ENCODE measurements at regions not wholly inside any gene's neighbourhood (a gene's known extent, or its start where the extent isn't known, plus 50 kb on each side); places are given as distances from the start of the nearest gene placed in this dataset.
"Not testable (repeated sequence)": the region's sequence is repeated elsewhere in the genome, so short reads cannot be mapped to it uniquely, and the experiment has no call there.

DNA sequence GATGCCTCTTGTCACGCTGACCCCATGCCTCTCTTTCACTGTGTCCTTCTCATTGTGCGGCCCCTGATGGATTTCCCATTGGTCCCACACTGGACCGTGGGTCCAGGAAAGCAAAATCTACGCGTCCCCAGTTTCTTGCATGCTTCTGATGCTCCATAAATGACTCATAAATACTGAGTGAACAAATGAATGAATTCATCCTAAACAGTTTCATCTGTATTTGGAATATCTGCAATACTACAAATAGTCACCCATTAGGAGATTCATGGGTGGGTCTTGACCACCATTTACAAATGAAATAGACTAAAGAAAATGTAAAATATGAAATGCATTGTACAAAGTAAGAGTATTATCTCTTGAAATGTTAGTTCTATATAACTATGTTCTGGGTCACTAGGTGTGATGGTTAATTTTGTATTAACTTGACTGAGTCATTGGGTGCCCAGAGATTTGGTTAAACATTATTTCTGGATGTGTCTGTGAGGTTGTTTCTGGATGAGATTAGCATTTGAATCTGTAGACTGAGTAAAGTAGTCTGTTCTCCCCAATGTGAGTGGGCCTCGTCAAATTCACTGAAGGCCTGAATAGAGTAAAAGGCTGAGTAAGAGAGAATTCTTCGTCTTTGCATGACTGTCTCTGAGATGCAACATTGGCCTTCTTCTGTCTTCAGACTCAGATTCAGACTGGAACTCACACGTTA lies 448.7 kb downstream of the PREX1 start:
- H3K4me3 ChIP-seq (ENCODE audit: low read depth, low read length), result no peak overlapping the region
- peaks cover 39% of the 10 kb centered on the region for H3K4me1 ChIP-seq (ENCODE audit: control insufficient read depth, insufficient read depth, low read length)
- H3K9me3 ChIP-seq (ENCODE audit: control insufficient read depth, insufficient read depth, low read depth, low read length), result no peaks in the 10 kb centered on the region
- no peaks in the 10 kb centered on the region for H3K36me3 ChIP-seq (ENCODE audit: control insufficient read depth, insufficient read depth, low read length)
- no peak overlapping the region for H3K27ac ChIP-seq (ENCODE audit: low read depth, low read length)
- no peaks in the 10 kb centered on the region for H3K27me3 ChIP-seq (ENCODE audit: control insufficient read depth, insufficient read depth, low read length)
- no peak overlapping the region for H3K9ac ChIP-seq (ENCODE audit: low read length)

DNA sequence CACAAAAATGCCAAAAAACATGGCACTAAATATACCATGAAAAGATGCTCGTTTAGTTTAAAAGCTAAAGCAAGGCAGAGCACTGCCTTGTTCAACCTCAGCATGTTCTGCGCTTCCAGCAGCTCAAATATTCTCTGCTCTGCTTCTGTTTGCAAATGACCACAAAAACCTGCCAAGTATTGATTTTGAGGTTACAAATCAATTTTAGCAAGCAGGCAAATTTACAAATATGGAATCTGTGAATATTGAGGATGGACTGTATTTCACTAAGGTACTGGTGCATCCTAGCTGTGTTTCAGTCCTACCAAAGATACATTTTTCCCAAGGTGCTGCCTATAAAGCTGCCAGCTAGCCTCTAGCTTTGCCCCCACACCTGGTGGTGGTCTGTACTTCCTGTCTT lies 449.9 kb downstream of the PREX1 start:
- Histone ChIP-seq H3K36me3 (ENCODE audit: control insufficient read depth, insufficient read depth, low read length) (no peaks in the 10 kb centered on the region), H3K4me1 (ENCODE audit: control insufficient read depth, insufficient read depth, low read length) (peaks cover 43% of the 10 kb centered on the region), H3K4me3 (ENCODE audit: low read depth, low read length) (no peak overlapping the region), H3K9me3 (ENCODE audit: control insufficient read depth, insufficient read depth, low read depth, low read length) (no peaks in the 10 kb centered on the region), H3K27ac (ENCODE audit: low read depth, low read length) (no peak overlapping the region), H3K27me3 (ENCODE audit: control insufficient read depth, insufficient read depth, low read length) (no peaks in the 10 kb centered on the region), H3K9ac (ENCODE audit: low read length) (no peak overlapping the region)

DNA sequence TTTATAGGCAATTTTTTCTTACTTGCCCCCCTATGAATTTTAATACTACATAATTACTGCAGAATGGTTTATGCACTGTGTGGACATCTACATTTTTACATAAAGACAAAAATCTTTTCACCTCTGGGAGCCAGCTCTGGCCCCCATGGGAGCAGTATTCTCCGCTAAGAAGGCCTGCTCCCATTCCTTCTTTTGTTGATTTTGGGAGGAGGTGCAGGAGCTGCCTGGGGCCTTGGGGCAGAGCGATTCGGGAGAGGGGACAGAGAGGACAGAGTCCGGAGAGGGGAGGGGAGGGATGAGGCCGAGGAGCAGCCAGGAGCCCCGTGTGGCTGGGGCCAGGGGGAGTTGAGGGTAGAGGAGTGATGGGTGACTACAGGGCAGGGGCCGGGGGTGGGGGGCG lies 452.0 kb downstream of the PREX1 start:
- Histone ChIP-seq H3K9me3 (ENCODE audit: control insufficient read depth, insufficient read depth, low read depth, low read length) (no peaks in the 10 kb centered on the region), H3K9ac (ENCODE audit: low read length) (no peak overlapping the region), H3K4me1 (ENCODE audit: control insufficient read depth, insufficient read depth, low read length) (peaks cover 40% of the 10 kb centered on the region), H3K36me3 (ENCODE audit: control insufficient read depth, insufficient read depth, low read length) (no peaks in the 10 kb centered on the region), H3K27ac (ENCODE audit: low read depth, low read length) (no peak overlapping the region), H3K4me3 (ENCODE audit: low read depth, low read length) (no peak overlapping the region), H3K27me3 (ENCODE audit: control insufficient read depth, insufficient read depth, low read length) (no peaks in the 10 kb centered on the region)

DNA sequence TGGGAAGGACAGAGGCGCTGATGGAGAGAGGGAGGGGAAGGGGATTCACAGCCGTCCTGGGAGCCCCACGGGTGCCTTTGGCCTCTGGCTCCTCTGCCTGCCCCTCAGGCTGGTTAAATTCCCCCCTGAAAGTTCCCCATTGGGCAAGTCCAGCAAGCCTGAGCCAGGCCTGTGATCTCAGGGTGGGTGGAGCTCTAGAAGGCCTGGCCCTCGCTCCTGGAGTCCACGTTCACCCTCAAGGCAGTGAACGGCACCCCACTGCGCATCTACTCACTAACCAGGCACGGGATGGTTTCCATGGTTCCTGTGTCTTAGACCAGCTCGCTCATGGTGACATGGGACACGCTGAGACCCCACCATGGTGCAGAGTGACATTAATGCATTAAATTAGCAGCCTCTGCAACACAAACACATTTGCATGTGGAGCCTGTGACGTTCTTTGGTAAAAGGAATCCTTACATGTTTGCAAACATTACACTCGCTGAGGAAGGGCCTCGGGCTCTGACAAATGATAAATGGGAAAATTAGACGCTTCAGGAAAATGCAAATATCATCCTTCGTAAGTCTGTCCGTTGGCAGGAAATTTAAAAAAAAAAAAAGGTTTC lies 452.7 kb downstream of the PREX1 start:
- Histone ChIP-seq H3K9ac (ENCODE audit: low read length) (no peak overlapping the region), H3K36me3 (ENCODE audit: control insufficient read depth, insufficient read depth, low read length) (no peaks in the 10 kb centered on the region), H3K9me3 (ENCODE audit: control insufficient read depth, insufficient read depth, low read depth, low read length) (no peaks in the 10 kb centered on the region), H3K27me3 (ENCODE audit: control insufficient read depth, insufficient read depth, low read length) (no peaks in the 10 kb centered on the region), H3K4me1 (ENCODE audit: control insufficient read depth, insufficient read depth, low read length) (peaks cover 40% of the 10 kb centered on the region), H3K4me3 (ENCODE audit: low read depth, low read length) (no peak overlapping the region), H3K27ac (ENCODE audit: low read depth, low read length) (no peak overlapping the region; the same call in 1 of the 2 replicates)

DNA sequence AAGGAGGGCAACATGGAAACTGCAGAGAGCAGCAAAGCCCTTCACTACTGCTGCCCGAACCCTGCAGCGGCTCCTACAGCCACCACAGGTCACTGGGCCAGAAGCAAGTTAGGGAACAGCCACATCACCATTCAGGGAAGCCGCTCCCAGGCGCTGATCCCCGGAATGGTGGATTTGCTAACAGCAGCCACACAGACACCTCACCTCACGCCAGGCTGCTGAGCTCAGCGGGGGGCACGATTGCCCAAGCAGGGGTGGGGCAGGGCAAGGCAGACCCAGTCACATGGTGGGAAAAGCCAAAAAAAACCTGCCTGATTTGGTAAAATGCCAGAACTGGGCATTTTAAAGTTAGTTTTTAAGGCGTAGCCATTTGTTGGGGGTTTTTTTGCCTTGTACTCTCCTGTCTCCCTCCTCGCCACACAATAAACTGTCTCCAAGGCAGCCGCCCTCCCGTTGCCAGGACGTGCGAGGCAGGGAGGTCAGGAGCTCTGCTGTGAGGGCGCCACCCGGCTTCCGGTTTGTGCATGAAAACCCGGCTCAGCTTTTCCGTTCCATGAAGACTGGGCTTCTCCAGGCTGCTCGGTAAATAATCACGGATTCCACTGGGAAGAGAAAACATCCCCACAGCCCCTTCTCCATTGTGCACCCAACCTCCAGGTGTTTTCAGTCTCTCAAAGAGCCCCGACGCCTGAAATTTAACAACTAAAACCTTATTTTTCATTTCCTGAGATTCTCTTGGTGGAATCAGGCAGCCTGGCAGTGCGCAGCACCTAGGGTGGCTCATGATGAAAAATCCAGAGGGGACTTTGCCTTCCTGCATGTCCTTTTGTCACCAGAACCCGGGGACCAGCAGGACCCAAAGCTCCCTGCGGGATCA lies 453.5 kb downstream of the PREX1 start:
- H3K9me3 ChIP-seq (ENCODE audit: control insufficient read depth, insufficient read depth, low read depth, low read length); H3K36me3 ChIP-seq (ENCODE audit: control insufficient read depth, insufficient read depth, low read length); H3K27me3 ChIP-seq (ENCODE audit: control insufficient read depth, insufficient read depth, low read length); H3K4me3 ChIP-seq (ENCODE audit: low read depth, low read length): not testable (repeated sequence)
- Histone ChIP-seq H3K4me1 (ENCODE audit: control insufficient read depth, insufficient read depth, low read length) (peaks cover 40% of the 10 kb centered on the region), H3K9ac (ENCODE audit: low read length) (peak overlapping the region; percentile 30), H3K27ac (ENCODE audit: low read depth, low read length) (peak overlapping the region; percentile 1; the same call in 1 of the 2 replicates)

DNA sequence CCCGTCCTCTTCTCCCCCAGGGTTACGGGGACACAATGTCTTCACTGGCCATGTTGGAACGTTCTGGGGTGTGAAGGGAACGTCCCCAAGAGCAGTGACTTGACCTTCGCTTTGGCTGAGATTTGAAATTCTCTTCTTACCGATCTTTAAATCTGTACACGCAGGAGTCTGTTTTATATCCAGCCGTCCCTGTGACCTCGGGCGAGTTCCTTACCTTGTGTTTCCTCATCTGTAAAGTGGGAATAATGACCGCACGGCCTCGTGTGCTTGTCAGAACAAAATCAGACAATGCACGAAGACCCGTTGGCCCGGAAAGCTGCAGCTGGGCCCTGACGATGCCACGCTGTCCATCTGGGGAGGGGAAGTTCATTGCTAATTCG lies 454.3 kb downstream of the PREX1 start:
- H3K9me3 ChIP-seq (ENCODE audit: control insufficient read depth, insufficient read depth, low read depth, low read length), result no peaks in the 10 kb centered on the region
- H3K4me1 ChIP-seq (ENCODE audit: control insufficient read depth, insufficient read depth, low read length), result peaks cover 40% of the 10 kb centered on the region
- peak overlapping the region; percentile 30 for H3K9ac ChIP-seq (ENCODE audit: low read length)
- H3K36me3 ChIP-seq (ENCODE audit: control insufficient read depth, insufficient read depth, low read length), result no peaks in the 10 kb centered on the region
- H3K4me3 ChIP-seq (ENCODE audit: low read depth, low read length), result no peak overlapping the region
- H3K27me3 ChIP-seq (ENCODE audit: control insufficient read depth, insufficient read depth, low read length), result no peaks in the 10 kb centered on the region
- H3K27ac ChIP-seq (ENCODE audit: low read depth, low read length), result no peak overlapping the region

DNA sequence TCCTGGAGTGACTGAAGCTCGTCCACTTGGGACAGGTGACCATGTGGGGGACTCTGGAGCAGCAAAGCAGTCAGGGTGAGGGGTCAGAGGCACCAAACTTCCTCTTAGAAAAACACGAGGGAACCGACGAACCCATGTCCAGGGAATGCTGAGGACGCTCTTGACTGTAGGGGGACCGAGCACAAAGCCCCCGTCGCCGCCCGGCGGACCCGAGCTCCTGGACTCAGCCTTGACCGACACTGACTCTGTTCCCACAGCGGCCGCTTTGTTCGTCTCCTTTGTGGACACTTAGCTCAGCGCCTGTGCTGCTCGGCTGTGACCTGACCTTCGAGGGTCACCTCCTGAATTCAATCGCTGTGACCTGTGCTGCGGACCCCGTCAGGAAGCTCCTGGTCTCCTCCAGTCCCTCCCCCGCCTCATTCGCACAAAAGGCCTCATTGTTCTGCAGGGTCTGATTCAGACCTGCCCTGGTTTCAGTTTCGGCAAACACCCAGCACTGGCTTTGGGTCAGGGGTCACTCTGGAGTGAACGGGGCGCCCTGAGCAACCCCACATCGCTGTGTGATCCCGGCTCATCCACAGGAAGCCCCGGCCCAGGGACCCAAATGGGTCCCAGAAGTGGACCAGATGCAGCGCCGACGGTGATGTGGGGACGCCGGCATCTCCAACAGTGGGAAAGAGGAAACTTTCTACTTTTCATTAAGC lies 454.8 kb downstream of the PREX1 start:
- H3K9me3 ChIP-seq (ENCODE audit: control insufficient read depth, insufficient read depth, low read depth, low read length); H3K9ac ChIP-seq (ENCODE audit: low read length); H3K36me3 ChIP-seq (ENCODE audit: control insufficient read depth, insufficient read depth, low read length); H3K4me3 ChIP-seq (ENCODE audit: low read depth, low read length); H3K27ac ChIP-seq (ENCODE audit: low read depth, low read length); H3K27me3 ChIP-seq (ENCODE audit: control insufficient read depth, insufficient read depth, low read length): not testable (repeated sequence)
- peaks cover 40% of the 10 kb centered on the region for H3K4me1 ChIP-seq (ENCODE audit: control insufficient read depth, insufficient read depth, low read length)

DNA sequence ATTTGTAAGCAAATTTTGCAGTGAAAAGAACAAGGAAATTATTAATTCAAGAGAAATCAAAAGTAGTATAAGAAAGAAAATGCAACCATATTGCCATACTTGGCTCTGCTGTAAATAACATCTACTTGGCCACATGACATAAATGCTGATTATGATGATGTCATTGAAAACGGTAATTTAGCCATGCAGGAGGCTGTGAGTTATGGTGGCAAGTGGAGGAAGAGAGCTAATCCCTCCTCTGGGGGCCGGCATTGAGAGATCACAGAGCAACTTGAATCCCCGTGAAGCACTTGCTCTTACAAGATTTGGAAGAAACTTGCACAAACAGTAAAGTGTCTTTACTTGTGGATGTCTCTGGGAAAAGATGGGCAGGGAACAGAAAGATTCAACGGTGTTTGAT lies 456.6 kb downstream of the PREX1 start:
- H3K9ac ChIP-seq (ENCODE audit: low read length), result no peak overlapping the region
- H3K27ac ChIP-seq (ENCODE audit: low read depth, low read length), result no peak overlapping the region
- no peaks in the 10 kb centered on the region for H3K27me3 ChIP-seq (ENCODE audit: control insufficient read depth, insufficient read depth, low read length)
- H3K4me1 ChIP-seq (ENCODE audit: control insufficient read depth, insufficient read depth, low read length), result peaks cover 32% of the 10 kb centered on the region
- H3K9me3 ChIP-seq (ENCODE audit: control insufficient read depth, insufficient read depth, low read depth, low read length), result peaks cover 7% of the 10 kb centered on the region
- no peak overlapping the region for H3K4me3 ChIP-seq (ENCODE audit: low read depth, low read length)
- no peaks in the 10 kb centered on the region for H3K36me3 ChIP-seq (ENCODE audit: control insufficient read depth, insufficient read depth, low read length)

DNA sequence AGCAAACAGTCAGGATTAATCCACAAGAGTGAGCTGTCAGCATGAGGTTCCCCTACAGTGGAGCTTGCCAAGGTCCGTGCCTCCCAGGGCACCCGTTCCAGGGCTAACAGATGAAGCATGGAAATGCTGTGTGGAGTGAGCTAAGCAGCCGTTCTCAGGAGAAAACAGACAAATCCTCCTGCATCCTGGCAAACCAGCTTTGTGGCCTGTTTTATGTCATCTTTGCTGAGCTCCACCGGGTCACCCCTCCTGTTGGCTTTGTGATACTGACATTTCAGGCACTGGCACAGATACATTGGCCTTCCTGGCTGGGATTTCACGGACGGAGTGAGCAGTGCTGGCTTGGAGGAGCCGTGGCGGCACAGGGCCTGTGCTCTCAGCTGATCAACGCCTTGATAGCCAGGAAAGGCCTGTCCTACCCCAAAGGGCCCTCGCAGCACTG lies 459.2 kb downstream of the PREX1 start:
- H3K36me3 ChIP-seq (ENCODE audit: control insufficient read depth, insufficient read depth, low read length); H3K9ac ChIP-seq (ENCODE audit: low read length); H3K27ac ChIP-seq (ENCODE audit: low read depth, low read length); H3K4me1 ChIP-seq (ENCODE audit: control insufficient read depth, insufficient read depth, low read length); H3K27me3 ChIP-seq (ENCODE audit: control insufficient read depth, insufficient read depth, low read length); H3K4me3 ChIP-seq (ENCODE audit: low read depth, low read length): not testable (repeated sequence)
- peaks cover 10% of the 10 kb centered on the region for H3K9me3 ChIP-seq (ENCODE audit: control insufficient read depth, insufficient read depth, low read depth, low read length)

DNA sequence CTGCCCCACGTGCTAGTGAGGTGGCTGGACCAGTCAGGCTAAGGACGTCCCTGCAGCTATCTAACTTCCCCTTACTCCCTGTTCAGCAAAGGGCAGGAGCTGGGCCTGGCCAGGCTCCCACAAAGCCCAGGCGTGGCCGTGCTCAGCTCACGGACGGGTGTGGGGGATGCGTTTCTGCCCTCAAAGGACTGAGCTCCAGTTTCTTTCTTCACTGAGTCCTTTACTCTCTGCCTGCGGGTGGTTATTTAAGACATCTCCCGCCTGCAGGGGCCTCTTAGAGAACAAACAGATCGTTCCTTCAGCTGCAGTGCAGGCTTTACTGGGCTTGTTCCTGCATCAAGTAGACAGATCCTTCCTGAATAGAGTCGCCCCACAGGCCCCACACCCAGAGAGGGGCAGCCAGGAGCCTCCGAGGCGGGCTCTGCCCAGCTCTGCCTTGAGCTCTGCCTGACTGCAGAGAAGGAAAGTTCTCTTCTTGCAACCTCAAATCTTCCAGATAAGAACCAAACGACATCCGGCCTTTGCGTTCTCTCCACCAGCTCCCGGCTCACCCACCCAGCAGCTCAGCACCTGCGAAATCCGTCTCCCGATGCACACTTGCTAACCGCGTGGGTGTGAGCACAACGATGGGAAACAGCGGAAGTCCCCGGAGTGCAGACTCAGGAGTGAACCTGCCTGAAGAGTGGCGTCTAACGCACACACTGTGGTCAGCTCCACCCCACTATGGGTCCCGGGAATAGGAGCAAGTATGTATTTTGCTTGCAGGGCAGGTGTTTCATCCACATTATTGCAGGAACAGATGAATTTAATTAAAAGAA lies 460.0 kb downstream of the PREX1 start:
- not testable (repeated sequence) for H3K4me3 ChIP-seq (ENCODE audit: low read depth, low read length); H3K9ac ChIP-seq (ENCODE audit: low read length); H3K27ac ChIP-seq (ENCODE audit: low read depth, low read length); H3K27me3 ChIP-seq (ENCODE audit: control insufficient read depth, insufficient read depth, low read length); H3K36me3 ChIP-seq (ENCODE audit: control insufficient read depth, insufficient read depth, low read length); H3K4me1 ChIP-seq (ENCODE audit: control insufficient read depth, insufficient read depth, low read length)
- H3K9me3 ChIP-seq (ENCODE audit: control insufficient read depth, insufficient read depth, low read depth, low read length), result peaks cover 10% of the 10 kb centered on the region
